ENCODE measurements at regions not wholly inside any gene's neighbourhood (a gene's known extent, or its start where the extent isn't known, plus 50 kb on each side); places are given as distances from the start of the nearest gene placed in this dataset.
A peak's percentile ranks its signal among the peaks of the same experiment; 100 is the strongest.
"Not testable (repeated sequence)": the region's sequence is repeated elsewhere in the genome, so short reads cannot be mapped to it uniquely, and the experiment has no call there.

DNA sequence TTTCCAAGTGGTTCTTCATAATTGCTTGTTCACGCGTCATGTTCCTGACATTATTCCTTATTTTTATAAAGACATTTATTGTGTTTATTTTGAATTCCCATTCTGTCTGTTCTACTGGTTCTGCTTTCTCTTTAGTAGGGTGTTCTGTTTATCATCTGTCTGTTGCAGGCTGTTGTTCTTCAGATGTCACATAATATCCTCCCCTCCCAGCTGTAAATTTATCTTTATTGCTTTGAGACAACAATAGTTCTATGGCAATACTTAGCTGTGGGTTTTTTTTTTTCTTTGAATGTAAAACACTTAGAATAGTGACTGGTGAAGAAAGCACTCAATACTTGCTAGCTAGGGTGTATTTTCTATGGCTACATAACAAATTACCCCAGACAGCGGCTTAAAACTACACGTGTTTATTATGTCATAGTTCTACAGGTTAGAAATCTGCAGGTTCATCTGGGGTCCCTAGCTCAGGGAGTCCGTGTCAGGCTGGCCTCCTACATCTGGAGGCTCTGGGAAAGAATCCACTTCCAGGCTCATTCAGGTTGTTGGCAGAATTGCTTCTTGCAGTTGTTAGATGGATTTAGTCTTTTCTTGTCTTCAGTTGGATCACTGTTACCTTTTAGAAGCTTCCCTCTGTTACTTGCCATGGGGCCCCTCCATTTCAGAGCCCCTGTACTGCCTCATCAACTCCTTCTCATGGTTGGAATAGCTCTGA is 63.4 kb upstream of the ENPEP start:
- CTCF ChIA-PET, result interaction anchor here (0.7 kb wide), 1 partner anchor 68 kb away, joined by 3 read pairs; no protein-coding TSS in a partner anchor

DNA sequence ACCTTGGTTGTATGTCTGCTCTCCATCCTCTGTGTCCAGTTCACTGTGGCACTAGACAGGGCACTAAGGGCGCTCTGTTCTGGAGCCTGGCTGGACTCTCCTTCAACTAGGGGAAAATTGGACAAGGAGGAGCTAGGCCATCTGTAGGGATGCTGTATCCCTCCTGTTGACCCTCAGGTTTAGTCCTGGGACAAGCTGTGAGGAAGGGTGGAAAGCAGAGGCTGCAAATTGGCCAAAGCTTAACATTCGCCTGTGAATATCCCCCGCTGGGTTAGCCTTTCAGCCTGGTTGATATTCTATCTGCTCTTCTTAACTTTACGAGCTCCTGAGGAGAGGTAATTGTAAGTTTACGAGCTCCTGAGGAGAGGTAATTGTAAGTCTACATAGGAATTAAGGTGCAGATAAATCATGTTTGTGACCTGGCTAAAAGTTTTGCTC is 64.4 kb upstream of the ENPEP start:
- ChIA-PET POLR2A (interaction anchor here (0.6 to 1.9 kb wide), 15 partner anchors 8 to 98 kb away, joined by 3 to 13 read pairs (median 3); partner anchors contain the start of gene ENPEP), CTCF (interaction anchor here (0.7 kb wide), 1 partner anchor 67 kb away, joined by 3 read pairs; no protein-coding TSS in a partner anchor)
- peak; percentile 78 for DNase-seq (ENCODE audit: extremely low spot score)
- TF ChIP-seq BHLHE40 (IDR thresholded peaks at IDR 0.05; ENCODE audit: borderline replicate concordance), result no peak
- TF ChIP-seq ZNF384 (IDR thresholded peaks at IDR 0.05), result peak; percentile 55; the same call in 1 of the 2 replicates
- TF ChIP-seq ARNT (IDR thresholded peaks at IDR 0.05), result peak; percentile 85
- peak; percentile 58 for TF ChIP-seq L3MBTL2 (conservative IDR thresholded peaks at IDR 0.05)
- no peak for TF ChIP-seq ELF4 (IDR thresholded peaks at IDR 0.05)
- no peak for TF ChIP-seq TARDBP (IDR thresholded peaks at IDR 0.05)
- TF ChIP-seq FOXA1 (IDR thresholded peaks at IDR 0.05), result peak; percentile 92
- TF ChIP-seq LEF1 (IDR thresholded peaks at IDR 0.05; ENCODE audit: borderline replicate concordance), result peak; percentile 58; the same call in 1 of the 2 replicates
- no peak for TF ChIP-seq SUZ12 (IDR thresholded peaks at IDR 0.05)
- TF ChIP-seq FOXK2 (IDR thresholded peaks at IDR 0.05), result no peak
- no peak for TF ChIP-seq NFRKB (IDR thresholded peaks at IDR 0.05)
- TF ChIP-seq, protein P1, sequence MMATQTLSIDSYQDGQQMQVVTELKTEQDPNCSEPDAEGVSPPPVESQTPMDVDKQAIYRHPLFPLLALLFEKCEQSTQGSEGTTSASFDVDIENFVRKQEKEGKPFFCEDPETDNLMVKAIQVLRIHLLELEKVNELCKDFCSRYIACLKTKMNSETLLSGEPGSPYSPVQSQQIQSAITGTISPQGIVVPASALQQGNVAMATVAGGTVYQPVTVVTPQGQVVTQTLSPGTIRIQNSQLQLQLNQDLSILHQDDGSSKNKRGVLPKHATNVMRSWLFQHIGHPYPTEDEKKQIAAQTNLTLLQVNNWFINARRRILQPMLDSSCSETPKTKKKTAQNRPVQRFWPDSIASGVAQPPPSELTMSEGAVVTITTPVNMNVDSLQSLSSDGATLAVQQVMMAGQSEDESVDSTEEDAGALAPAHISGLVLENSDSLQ (IDR thresholded peaks at IDR 0.05), result peak; percentile 94
- TF ChIP-seq FOXM1 (IDR thresholded peaks at IDR 0.05; ENCODE audit: borderline replicate concordance), result 0 out of 2 replicates have a peak, but pooled peaks have one; percentile 43
- no peak for TF ChIP-seq HDGF (IDR thresholded peaks at IDR 0.05; ENCODE audit: borderline replicate concordance)
- TF ChIP-seq CTBP1 (IDR thresholded peaks at IDR 0.05; ENCODE audit: borderline replicate concordance), result peak; percentile 99
- no peak for TF ChIP-seq SP1 (IDR thresholded peaks at IDR 0.05)

More for the DNA sequence above, 63.4 kb upstream of the ENPEP start:
- POLR2A ChIA-PET, result interaction anchor here (1.0 to 1.9 kb wide), 4 partner anchors 64 to 75 kb away, joined by 4 to 13 read pairs (median 8); partner anchors contain the start of gene ENPEP
- TF ChIP-seq BHLHE40 (IDR thresholded peaks at IDR 0.05; ENCODE audit: borderline replicate concordance) (no peak), ZNF384 (IDR thresholded peaks at IDR 0.05) (peak; percentile 91), SP1 (IDR thresholded peaks at IDR 0.05) (no peak), CTBP1 (IDR thresholded peaks at IDR 0.05; ENCODE audit: borderline replicate concordance) (peak; percentile 83), SUZ12 (IDR thresholded peaks at IDR 0.05) (no peak), FOXK2 (IDR thresholded peaks at IDR 0.05) (no peak), NFRKB (IDR thresholded peaks at IDR 0.05) (no peak), ARNT (IDR thresholded peaks at IDR 0.05) (no peak), FOXM1 (IDR thresholded peaks at IDR 0.05; ENCODE audit: borderline replicate concordance) (no peak), LEF1 (IDR thresholded peaks at IDR 0.05; ENCODE audit: borderline replicate concordance) (no peak), L3MBTL2 (conservative IDR thresholded peaks at IDR 0.05) (0 out of 2 replicates have a peak, but pooled peaks have one; percentile 12)
- TF ChIP-seq, protein P1 (IDR thresholded peaks at IDR 0.05), result peak; percentile 92
- DNase-seq (ENCODE audit: extremely low spot score), result peak; percentile 33

DNA sequence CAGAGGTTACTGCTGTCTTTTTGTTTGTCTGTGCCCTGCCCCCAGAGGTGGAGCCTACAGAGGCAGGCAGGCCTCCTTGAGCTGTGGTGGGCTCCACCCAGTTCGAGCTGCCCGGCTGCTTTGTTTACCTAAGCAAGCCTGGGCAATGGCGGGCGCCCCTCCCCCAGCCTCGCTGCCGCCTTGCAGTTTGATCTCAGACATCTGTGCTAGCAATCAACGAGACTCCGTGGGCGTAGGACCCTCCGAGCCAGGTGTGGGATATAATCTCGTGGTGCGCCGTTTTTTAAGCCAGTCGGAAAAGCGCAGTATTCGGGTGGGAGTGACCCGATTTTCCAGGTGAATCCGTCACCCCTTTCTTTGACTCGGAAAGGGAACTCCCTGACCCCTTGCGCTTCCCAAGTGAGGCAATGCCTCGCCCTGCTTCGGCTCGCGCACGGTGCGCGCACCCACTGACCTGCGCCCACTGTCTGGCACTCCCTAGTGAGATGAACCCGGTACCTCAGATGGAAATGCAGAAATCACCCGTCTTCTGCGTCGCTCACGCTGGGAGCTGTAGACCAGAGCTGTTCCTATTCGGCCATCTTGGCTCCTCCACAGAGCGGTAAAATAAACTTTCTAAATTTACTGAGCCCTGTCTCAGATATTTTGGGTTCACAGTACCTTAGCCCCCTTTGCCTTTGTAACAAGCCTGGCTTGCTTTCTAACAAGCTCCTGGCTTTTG is 64.9 kb upstream of the ENPEP start:
- DNase-seq (ENCODE audit: extremely low spot score); CTCF ChIA-PET: not testable (repeated sequence)
- POLR2A ChIA-PET, result interaction anchor here (0.8 to 1.9 kb wide), 11 partner anchors 9 to 98 kb away, joined by 3 to 13 read pairs (median 5); partner anchors contain the start of gene ENPEP

DNA sequence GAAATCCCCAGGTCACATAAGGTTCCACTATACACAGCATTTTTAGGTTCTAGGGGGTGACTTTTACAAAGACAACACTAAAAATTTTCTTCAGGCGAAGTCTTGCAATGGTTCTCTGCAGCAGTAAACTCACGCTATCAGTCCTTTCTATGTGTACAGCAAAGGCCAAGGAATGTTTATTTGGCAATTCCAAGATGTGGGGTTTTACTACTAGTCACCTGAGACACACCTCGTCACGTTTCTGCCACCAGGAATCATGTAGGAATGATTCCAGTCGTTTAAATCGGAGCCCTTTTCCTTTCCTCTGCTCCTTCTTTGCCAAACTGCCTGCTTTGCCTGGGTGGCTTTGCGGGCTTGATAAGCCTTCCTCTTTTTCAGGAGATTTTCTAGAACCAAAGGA is 75.9 kb upstream of the ENPEP start:
- POLR2A ChIA-PET, result no interaction called here
- CTCF ChIA-PET, result no interaction called here
- TF ChIP-seq FOXK2 (IDR thresholded peaks at IDR 0.05), result no peak
- no peak for TF ChIP-seq FOXM1 (IDR thresholded peaks at IDR 0.05; ENCODE audit: borderline replicate concordance)
- TF ChIP-seq, protein P1 (IDR thresholded peaks at IDR 0.05), result no peak
- TF ChIP-seq ELF4 (IDR thresholded peaks at IDR 0.05), result no peak
- TF ChIP-seq HDGF (IDR thresholded peaks at IDR 0.05; ENCODE audit: borderline replicate concordance), result no peak
- TF ChIP-seq TARDBP (IDR thresholded peaks at IDR 0.05), result no peak
- TF ChIP-seq SP1 (IDR thresholded peaks at IDR 0.05), result no peak
- TF ChIP-seq ZNF384 (IDR thresholded peaks at IDR 0.05), result no peak
- no peak for TF ChIP-seq LEF1 (IDR thresholded peaks at IDR 0.05; ENCODE audit: borderline replicate concordance)
- DNase-seq (ENCODE audit: extremely low spot score), result no peak

DNA sequence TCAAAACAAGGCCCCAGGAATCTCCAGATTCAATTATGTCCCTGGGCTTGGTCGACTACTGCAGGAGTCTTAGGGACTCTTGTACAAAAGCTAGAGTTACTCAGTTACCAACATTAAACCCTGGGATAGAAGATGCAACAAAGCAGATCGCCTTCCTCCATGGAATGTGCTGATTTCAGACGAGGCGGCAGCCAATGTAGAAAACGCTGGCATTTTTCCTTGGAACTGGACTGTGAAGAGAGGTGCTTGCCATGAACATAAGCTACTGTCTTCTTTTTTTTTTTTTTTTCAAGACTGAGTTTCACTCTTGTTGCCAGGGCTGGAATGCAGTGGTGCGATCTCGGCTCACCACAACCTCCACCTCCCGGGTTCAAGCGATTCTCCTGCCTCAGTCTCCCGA is 76.9 kb upstream of the ENPEP start:
- CTCF ChIA-PET; DNase-seq (ENCODE audit: extremely low spot score); POLR2A ChIA-PET: not testable (repeated sequence)

DNA sequence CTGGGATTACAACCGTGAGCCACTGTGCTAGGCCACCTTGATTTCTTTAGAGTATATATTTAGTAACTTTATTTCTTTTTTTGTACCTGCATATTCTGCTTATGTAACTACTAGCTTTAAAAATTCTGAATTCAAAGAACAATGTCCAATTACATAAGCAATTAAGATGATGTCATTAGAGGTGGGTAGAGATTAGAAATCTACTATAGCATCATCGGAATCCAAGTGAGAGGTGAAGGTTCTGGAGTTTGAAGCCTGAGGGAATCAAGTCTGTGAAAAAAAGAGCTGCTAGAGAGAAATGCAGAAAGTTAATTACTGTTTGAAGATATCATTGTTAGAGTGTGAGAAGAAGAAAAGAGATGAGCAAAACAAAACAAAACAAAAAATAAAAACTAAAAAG is 79.0 kb upstream of the ENPEP start:
- ChIA-PET CTCF (no interaction called here), POLR2A (interaction anchor here (1.5 kb wide), 1 partner anchor 15 kb away, joined by 7 read pairs; no protein-coding TSS in a partner anchor)
- DNase-seq (ENCODE audit: extremely low spot score), result no peak
- no peak for TF ChIP-seq CTBP1 (IDR thresholded peaks at IDR 0.05; ENCODE audit: borderline replicate concordance)
- no peak for TF ChIP-seq SUZ12 (IDR thresholded peaks at IDR 0.05)
- TF ChIP-seq TARDBP (IDR thresholded peaks at IDR 0.05), result no peak
- TF ChIP-seq FOXA1 (IDR thresholded peaks at IDR 0.05), result no peak
- TF ChIP-seq LEF1 (IDR thresholded peaks at IDR 0.05; ENCODE audit: borderline replicate concordance), result no peak
- TF ChIP-seq ARNT (IDR thresholded peaks at IDR 0.05), result no peak
- TF ChIP-seq BHLHE40 (IDR thresholded peaks at IDR 0.05; ENCODE audit: borderline replicate concordance), result no peak
- no peak for TF ChIP-seq L3MBTL2 (conservative IDR thresholded peaks at IDR 0.05)
- TF ChIP-seq NFRKB (IDR thresholded peaks at IDR 0.05), result no peak
- TF ChIP-seq, protein P1 (IDR thresholded peaks at IDR 0.05), result no peak
- no peak for TF ChIP-seq SP1 (IDR thresholded peaks at IDR 0.05)

Measured in HEK293T (cell line).